Dermis microvascular lymphatic vessel endothelial cell (primary cell): ENCODE measurements at regions not wholly inside any gene's neighbourhood (a gene's known extent, or its start where the extent isn't known, plus 50 kb on each side); places are given as distances from the start of the nearest gene placed in this dataset.

ENCODE experiments used
- DNase-seq, 2 donors: peaks; one replicate each; pipeline versions ENCODE4 v3.0.0 to v3.0.0-alpha.2; 2010; ENCODE audit warnings: low read depth in 2 of 2

GRCh38 chr6:82072121-82072521 lies 175.4 kb downstream of the IBTK start:
- DNase-seq = no peak

- DNase-seq = no peak
These were observed 178.8 kb downstream of the IBTK start for GRCh38 chr6:82068721-82069120.

GRCh38 chr6:82066991-82067411 lies 180.5 kb downstream of the IBTK start:
- DNase-seq = peak; percentile 22 to 79

- DNase-seq = no peak
These were observed 181.3 kb downstream of the IBTK start for GRCh38 chr6:82066196-82066595.

GRCh38 chr6:82063574-82063973 lies 184.0 kb downstream of the IBTK start:
- no peak for DNase-seq

GRCh38 chr6:82062219-82062618 lies 185.3 kb downstream of the IBTK start:
- no peak for DNase-seq

- peak; percentile 14 to 71 for DNase-seq
These were observed 189.5 kb downstream of the IBTK start for GRCh38 chr6:82057846-82058554.

GRCh38 chr6:82056567-82056966 lies 191.0 kb downstream of the IBTK start:
- no peak for DNase-seq

GRCh38 chr6:82045965-82046756 lies 201.4 kb downstream of the IBTK start:
- DNase-seq = no peak

GRCh38 chr6:82040405-82041221 lies 206.9 kb downstream of the IBTK start:
- DNase-seq = peak; percentile 40 to 67

GRCh38 chr6:82038631-82039030 lies 208.9 kb downstream of the IBTK start:
- no peak for DNase-seq

GRCh38 chr6:82035526-82035925 lies 212.0 kb downstream of the IBTK start:
- DNase-seq = no peak

- DNase-seq = no peak
These were observed 213.8 kb downstream of the IBTK start for GRCh38 chr6:82033631-82034211.

GRCh38 chr6:82032444-82032843 lies 215.1 kb downstream of the IBTK start:
- DNase-seq = no peak

- DNase-seq = peak in 1 of 2 donors; percentile 60
These were observed 216.6 kb downstream of the IBTK start for GRCh38 chr6:82030761-82031503.

GRCh38 chr6:82030301-82030700 lies 217.2 kb downstream of the IBTK start:
- DNase-seq = no peak

GRCh38 chr6:82025271-82025670 lies 222.3 kb downstream of the IBTK start:
- no peak for DNase-seq

GRCh38 chr6:82022614-82023129 lies 224.9 kb downstream of the IBTK start:
- peak in 1 of 2 donors; percentile 65 for DNase-seq

GRCh38 chr6:82017773-82018172 lies 229.8 kb downstream of the IBTK start:
- DNase-seq = no peak

GRCh38 chr6:82017288-82017687 lies 230.3 kb downstream of the IBTK start:
- DNase-seq = peak in 1 of 2 donors; percentile 47

- DNase-seq = peak in 1 of 2 donors; percentile 32
These were observed 232.0 kb downstream of the IBTK start for GRCh38 chr6:82015526-82015925.
